ENCODE measurements at regions not wholly inside any gene's neighbourhood (a gene's known extent, or its start where the extent isn't known, plus 50 kb on each side); places are given as distances from the start of the nearest gene placed in this dataset.

DNA sequence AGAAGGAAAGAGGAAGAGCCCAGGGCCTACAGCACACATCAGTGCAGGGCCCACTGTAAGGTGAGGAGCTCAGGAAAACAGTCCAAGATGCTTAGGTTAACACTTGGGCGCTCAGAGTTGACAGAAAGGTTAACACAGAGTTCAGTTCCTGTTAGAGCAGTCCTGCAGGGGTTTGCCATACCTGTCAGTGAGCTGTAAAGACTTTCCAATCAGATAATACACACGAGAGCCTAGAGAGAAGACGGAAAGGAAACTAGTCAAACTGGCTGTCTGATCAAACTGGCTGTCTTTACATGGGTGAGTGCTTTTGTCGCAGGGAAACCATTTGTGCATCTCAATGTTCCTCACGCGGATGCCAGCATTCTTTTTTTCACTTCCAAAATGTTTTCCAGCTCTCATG, 61.4 kb upstream of the ARHGEF26 start:
- intact Hi-C loops (cut with DNase I): no loop called here
- ATAC-seq (peak; percentile 49), DNase-seq (peak in 2 of 4 donors; percentile 5 to 13)
- Histone ChIP-seq H3K9me3 (no peaks in the 10 kb centered on the region), H3K4me1 (peaks cover 15% of the 10 kb centered on the region), H3K36me3 (replicated peaks in 1 of 2; ENCODE audit: insufficient read depth in 1 of 2, low read depth in 2 of 2) (no peaks in the 10 kb centered on the region), H3K4me3 (no peak overlapping the region), H3K27me3 (no peaks in the 10 kb centered on the region), H3K27ac (peak overlapping the region in 2 of 4 donors; percentile 12 to 25)
- WGBS, 2 donors: 21% methylated on average over 6 of the region's 6 CpGs
- TF ChIP-seq, protein P1, sequence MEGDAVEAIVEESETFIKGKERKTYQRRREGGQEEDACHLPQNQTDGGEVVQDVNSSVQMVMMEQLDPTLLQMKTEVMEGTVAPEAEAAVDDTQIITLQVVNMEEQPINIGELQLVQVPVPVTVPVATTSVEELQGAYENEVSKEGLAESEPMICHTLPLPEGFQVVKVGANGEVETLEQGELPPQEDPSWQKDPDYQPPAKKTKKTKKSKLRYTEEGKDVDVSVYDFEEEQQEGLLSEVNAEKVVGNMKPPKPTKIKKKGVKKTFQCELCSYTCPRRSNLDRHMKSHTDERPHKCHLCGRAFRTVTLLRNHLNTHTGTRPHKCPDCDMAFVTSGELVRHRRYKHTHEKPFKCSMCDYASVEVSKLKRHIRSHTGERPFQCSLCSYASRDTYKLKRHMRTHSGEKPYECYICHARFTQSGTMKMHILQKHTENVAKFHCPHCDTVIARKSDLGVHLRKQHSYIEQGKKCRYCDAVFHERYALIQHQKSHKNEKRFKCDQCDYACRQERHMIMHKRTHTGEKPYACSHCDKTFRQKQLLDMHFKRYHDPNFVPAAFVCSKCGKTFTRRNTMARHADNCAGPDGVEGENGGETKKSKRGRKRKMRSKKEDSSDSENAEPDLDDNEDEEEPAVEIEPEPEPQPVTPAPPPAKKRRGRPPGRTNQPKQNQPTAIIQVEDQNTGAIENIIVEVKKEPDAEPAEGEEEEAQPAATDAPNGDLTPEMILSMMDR (IDR thresholded peaks at IDR 0.05): no peak
- no peak for TF ChIP-seq POLR2A (IDR thresholded peaks at IDR 0.05)

DNA sequence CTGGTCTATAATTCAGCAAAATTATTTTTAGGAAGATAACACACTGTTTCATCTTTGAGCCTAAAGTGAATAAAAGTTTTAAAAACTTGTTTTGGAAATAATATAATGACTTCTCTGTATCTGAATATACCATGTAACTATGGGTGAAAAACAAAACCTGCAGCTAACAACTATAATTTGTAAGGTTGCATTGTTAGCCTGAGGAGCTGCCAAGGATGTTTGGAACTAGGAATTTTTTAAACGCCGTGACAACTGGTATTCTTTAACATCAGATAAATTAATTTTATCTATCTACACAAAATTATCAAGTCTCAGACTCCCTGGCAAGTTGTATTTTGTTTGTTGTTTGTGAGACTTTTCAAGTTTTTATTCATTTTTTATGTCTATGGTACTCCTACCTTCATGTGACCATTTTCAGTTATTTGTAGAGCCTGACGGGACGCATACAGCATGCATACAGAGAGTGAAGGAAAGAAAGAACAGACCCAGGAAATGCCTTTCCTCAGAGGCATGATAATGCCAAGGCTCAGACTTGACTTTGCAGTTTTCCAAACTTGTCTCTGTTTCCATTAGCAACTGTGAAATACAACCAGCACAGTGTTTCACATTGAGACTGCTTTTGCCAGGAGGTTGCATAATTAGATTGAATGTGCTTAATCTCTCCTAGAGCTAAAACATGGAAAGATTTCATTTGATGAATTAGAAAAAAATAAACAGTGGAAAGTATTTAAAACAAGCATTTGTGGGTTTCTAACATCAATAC, 60.8 kb upstream of the ARHGEF26 start:
- H3K9me3 ChIP-seq: no peaks in the 10 kb centered on the region
- no peaks in the 10 kb centered on the region for H3K36me3 ChIP-seq (replicated peaks in 1 of 2; ENCODE audit: insufficient read depth in 1 of 2, low read depth in 2 of 2)
- H3K27ac ChIP-seq: peak overlapping the region in 2 of 4 donors; percentile 12 to 25
- intact Hi-C loops (cut with DNase I): no loop called here
- 25 to 27% methylated on average over 4 of the region's 4 CpGs for WGBS, 2 donors
- H3K4me3 ChIP-seq: no peak overlapping the region
- no peaks in the 10 kb centered on the region for H3K27me3 ChIP-seq
- peak; percentile 86 for ATAC-seq
- TF ChIP-seq, protein P1 (IDR thresholded peaks at IDR 0.05): no peak
- no peak for TF ChIP-seq POLR2A (IDR thresholded peaks at IDR 0.05)
- peaks cover 15% of the 10 kb centered on the region for H3K4me1 ChIP-seq
- peak in 1 of 4 donors; percentile 23 for DNase-seq

GRCh38 chr3:154061001-154061370, 60.2 kb upstream of the ARHGEF26 start:
- DNase-seq (no peak), ATAC-seq (peak; percentile 25)
- peaks cover 15% of the 10 kb centered on the region for H3K4me1 ChIP-seq
- no peak overlapping the region for H3K4me3 ChIP-seq
- H3K27ac ChIP-seq: peak overlapping the region in 1 of 4 donors; percentile 1
- H3K9me3 ChIP-seq: no peaks in the 10 kb centered on the region
- WGBS, 2 donors: 45 to 48% methylated on average over 3 of the region's 3 CpGs
- H3K27me3 ChIP-seq: no peaks in the 10 kb centered on the region
- no peaks in the 10 kb centered on the region for H3K36me3 ChIP-seq (replicated peaks in 1 of 2; ENCODE audit: insufficient read depth in 1 of 2, low read depth in 2 of 2)
- no peak for TF ChIP-seq POLR2A (IDR thresholded peaks at IDR 0.05)
- TF ChIP-seq, protein P1 (IDR thresholded peaks at IDR 0.05): no peak
- intact Hi-C loops (cut with DNase I): no loop called here

GRCh38 chr3:154062513-154062912, 58.7 kb upstream of the ARHGEF26 start:
- Histone ChIP-seq H3K27ac (no peak overlapping the region), H3K9me3 (no peaks in the 10 kb centered on the region), H3K27me3 (no peaks in the 10 kb centered on the region), H3K4me3 (no peak overlapping the region), H3K4me1 (peaks cover 15% of the 10 kb centered on the region), H3K36me3 (replicated peaks in 1 of 2; ENCODE audit: insufficient read depth in 1 of 2, low read depth in 2 of 2) (no peaks in the 10 kb centered on the region)
- 78 to 83% methylated on average over 7 of the region's 7 CpGs for WGBS, 2 donors
- intact Hi-C loops (cut with DNase I): no loop called here
- ATAC-seq (no peak), DNase-seq (no peak)
- TF ChIP-seq, protein P1 (IDR thresholded peaks at IDR 0.05): no peak

DNA sequence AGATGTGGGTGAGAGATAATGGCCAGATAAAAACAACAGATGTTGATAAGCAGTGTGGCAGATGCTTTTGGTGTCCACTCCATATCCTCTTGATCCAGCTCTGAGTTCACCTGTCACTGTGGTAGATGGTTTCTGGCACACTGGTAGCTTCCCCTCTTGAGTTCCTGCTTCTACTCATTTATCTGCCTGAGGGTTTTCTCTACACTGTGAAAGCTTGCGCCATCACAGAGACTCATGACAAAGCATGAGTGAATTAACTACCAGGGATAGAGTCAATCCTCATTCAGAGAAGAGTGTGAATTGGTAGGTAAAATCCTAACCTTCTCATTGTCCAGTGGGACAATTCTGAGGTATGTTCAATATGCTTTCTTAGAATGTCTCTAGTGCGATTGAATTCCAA, 50.0 kb upstream of the ARHGEF26 start:
- TF ChIP-seq POLR2A (IDR thresholded peaks at IDR 0.05): no peak
- TF ChIP-seq, protein P1 (IDR thresholded peaks at IDR 0.05): no peak
- H3K4me1 ChIP-seq: no peaks in the 10 kb centered on the region
- no peaks in the 10 kb centered on the region for H3K27me3 ChIP-seq
- WGBS, 2 donors: 79 to 90% methylated on average over 2 of the region's 2 CpGs
- H3K36me3 ChIP-seq (replicated peaks in 1 of 2; ENCODE audit: insufficient read depth in 1 of 2, low read depth in 2 of 2): no peaks in the 10 kb centered on the region
- ATAC-seq (no peak), DNase-seq (no peak)
- H3K9me3 ChIP-seq: no peaks in the 10 kb centered on the region
- no peak overlapping the region for H3K27ac ChIP-seq
- no peak overlapping the region for H3K4me3 ChIP-seq
- intact Hi-C loops (cut with DNase I): no loop called here

Measured in body of pancreas (tissue), 4 donors.